GM12891 (cell line): ENCODE measurements at regions not wholly inside any gene's neighbourhood (a gene's known extent, or its start where the extent isn't known, plus 50 kb on each side); places are given as distances from the start of the nearest gene placed in this dataset.

Source experiments
- PAX5 ChIP-seq: IDR thresholded peaks from 2 replicates; pipeline ENCODE4 v1.6.1; 2011; ENCODE audit warnings: low read length, moderate library complexity, mild to moderate bottlenecking; ENCODE audit not compliant: insufficient read depth, severe bottlenecking
- POLR2A ChIP-seq: IDR thresholded peaks from 2 replicates; pipeline ENCODE4 v1.6.1; 2011; ENCODE audit warnings: low read depth, low read length, control low read depth
- POLR2AphosphoS5 ChIP-seq: IDR thresholded peaks from 2 replicates; pipeline ENCODE4 v1.6.1; 2011; ENCODE audit warnings: low read depth, low read length, control low read depth
- POU2F2 ChIP-seq: IDR thresholded peaks from 2 replicates; pipeline ENCODE4 v1.6.1; 2011; ENCODE audit warnings: low read depth, mild to moderate bottlenecking, control low read depth, low read length, moderate library complexity
- SPI1 ChIP-seq: IDR thresholded peaks from 2 replicates; pipeline ENCODE4 v1.6.1; 2011; ENCODE audit warnings: low read depth, low read length, control low read depth
- TAF1 ChIP-seq: IDR thresholded peaks from 2 replicates; pipeline ENCODE4 v1.6.1; 2011; ENCODE audit warnings: low read depth, low read length, control low read depth

DNA sequence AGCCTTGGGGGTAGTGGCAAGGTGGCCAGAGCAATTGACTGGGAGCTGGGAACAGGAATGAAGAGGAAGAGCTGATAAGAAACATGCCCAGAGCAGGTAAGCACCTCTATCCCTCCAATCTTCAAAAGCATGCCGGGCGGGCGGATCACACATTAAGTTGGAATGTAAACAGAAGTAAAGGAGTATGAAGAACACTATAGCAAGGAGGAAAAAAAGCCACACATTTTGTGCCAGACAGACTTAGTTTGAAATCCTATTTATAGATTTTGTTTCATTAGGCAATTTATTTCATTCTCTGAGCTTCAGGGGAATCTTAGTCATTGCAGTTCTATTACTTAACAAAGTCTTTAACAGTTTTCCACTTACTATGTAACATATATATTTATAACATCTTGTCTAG, 173.9 kb upstream of the TNC start:
- TF ChIP-seq TAF1 (no peak), POLR2A (no peak), POLR2AphosphoS5 (no peak), POU2F2 (no peak), PAX5 (no peak), SPI1 (no peak)
